H9 (cell line): ENCODE measurements at regions not wholly inside any gene's neighbourhood (a gene's known extent, or its start where the extent isn't known, plus 50 kb on each side); places are given as distances from the start of the nearest gene placed in this dataset.
A peak's percentile ranks its signal among the peaks of the same experiment; 100 is the strongest.

Experiments used
- DNase-seq: peaks from one replicate; pipeline ENCODE4 v3.0.0-alpha.2; 2017
- H2AFZ ChIP-seq: one replicate; pipeline ENCODE4 v1.6.1; 2013; ENCODE audit warnings: mild to moderate bottlenecking, low read length, control low read depth, moderate library complexity
- H2AK5ac ChIP-seq: 2 replicates; pipeline ENCODE4 v1.6.1; 2013; ENCODE audit warnings: low read length, control low read depth, mixed read lengths; ENCODE audit not compliant: insufficient read length
- H2BK120ac ChIP-seq: one replicate; pipeline ENCODE4 v1.6.1; 2013; ENCODE audit warnings: low read depth, mild to moderate bottlenecking, low read length, control low read depth, inconsistent platforms; ENCODE audit not compliant: poor library complexity, severe bottlenecking
- H2BK12ac ChIP-seq: 2 replicates; pipeline ENCODE4 v1.6.1; 2013; ENCODE audit warnings: low read length, control low read depth, mixed read lengths, low read depth; ENCODE audit not compliant: insufficient read length
- H2BK15ac ChIP-seq: 2 replicates; pipeline ENCODE4 v1.6.1; 2013; ENCODE audit warnings: low read depth, low read length, control low read depth
- H2BK20ac ChIP-seq: one replicate; pipeline ENCODE4 v1.6.1; 2013; ENCODE audit warnings: low read depth, mild to moderate bottlenecking, low read length, control low read depth, inconsistent platforms; ENCODE audit not compliant: poor library complexity, severe bottlenecking
- H2BK5ac ChIP-seq: 2 replicates; pipeline ENCODE4 v1.6.1; 2013; ENCODE audit warnings: low read length, control low read depth, mixed read lengths; ENCODE audit not compliant: insufficient read length
- H3K14ac ChIP-seq: 2 replicates; pipeline ENCODE4 v1.6.1; 2013; ENCODE audit warnings: low read length, control low read depth; ENCODE audit not compliant: insufficient read depth
- H3K18ac ChIP-seq: 2 replicates; pipeline ENCODE4 v1.6.1; 2013; ENCODE audit warnings: low read depth, mild to moderate bottlenecking, mixed read lengths, low read length, control low read depth; ENCODE audit not compliant: insufficient read length
- H3K23ac ChIP-seq: 2 replicates; pipeline ENCODE4 v1.6.1; 2013; ENCODE audit warnings: low read length, control low read depth, mixed read lengths, low read depth; ENCODE audit not compliant: insufficient read length
- H3K23me2 ChIP-seq: 2 replicates; pipeline ENCODE4 v1.6.1; 2013; ENCODE audit warnings: low read depth, mild to moderate bottlenecking, mixed read lengths, low read length, control low read depth; ENCODE audit not compliant: insufficient read length, poor library complexity, severe bottlenecking
- H3K27ac ChIP-seq: 2 replicates; pipeline ENCODE4 v1.5.1; 2013; ENCODE audit warnings: low read length, control low read depth, mixed read lengths, low read depth; ENCODE audit not compliant: insufficient read length
- H3K27me3 ChIP-seq: 2 replicates; pipeline ENCODE4 v1.6.1; 2013; ENCODE audit warnings: low read length, control low read depth, inconsistent platforms; ENCODE audit not compliant: insufficient read depth
- H3K4ac ChIP-seq: 2 replicates; pipeline ENCODE4 v1.6.1; 2013; ENCODE audit warnings: low read depth, mild to moderate bottlenecking, control low read depth, inconsistent platforms, low read length, moderate library complexity
- H3K4me1 ChIP-seq: 2 replicates; pipeline ENCODE4 v1.6.1; 2013; ENCODE audit warnings: low read length, control low read depth, inconsistent platforms; ENCODE audit not compliant: insufficient read depth
- H3K4me2 ChIP-seq: 2 replicates; pipeline ENCODE4 v1.6.1; 2013; ENCODE audit warnings: low read length, control low read depth, mixed read lengths; ENCODE audit not compliant: insufficient read length, insufficient read depth
- H3K56ac ChIP-seq: 2 replicates; pipeline ENCODE4 v1.6.1; 2013; ENCODE audit warnings: low read depth, mild to moderate bottlenecking, mixed read lengths, low read length, control low read depth; ENCODE audit not compliant: insufficient read length
- H3K79me1 ChIP-seq: 2 replicates; pipeline ENCODE4 v1.6.1; 2013; ENCODE audit warnings: low read depth, mild to moderate bottlenecking, moderate library complexity, low read length, control low read depth, inconsistent platforms; ENCODE audit not compliant: insufficient read depth, poor library complexity, severe bottlenecking
- H3K79me2 ChIP-seq: 2 replicates; pipeline ENCODE4 v1.6.1; 2013; ENCODE audit warnings: low read length, control low read depth, inconsistent platforms; ENCODE audit not compliant: insufficient read depth
- H3K9ac ChIP-seq: 2 replicates; pipeline ENCODE4 v1.6.1; 2013; ENCODE audit warnings: low read length, control low read depth, mixed read lengths; ENCODE audit not compliant: insufficient read length; ENCODE audit errors: extremely low read depth
- H3K9me3 ChIP-seq: one replicate; pipeline ENCODE4 v1.6.1; 2013; ENCODE audit warnings: low read depth, low read length, inconsistent platforms; ENCODE audit not compliant: control insufficient read depth
- H3T11ph ChIP-seq: one replicate; pipeline ENCODE4 v1.6.1; 2013; ENCODE audit warnings: mild to moderate bottlenecking, low read length, control low read depth, inconsistent platforms
- H4K20me1 ChIP-seq: one replicate; pipeline ENCODE4 v1.6.1; 2013; ENCODE audit not compliant: control insufficient read depth, insufficient read length, insufficient read depth
- H4K5ac ChIP-seq: 2 replicates; pipeline ENCODE4 v1.6.1; 2013; ENCODE audit warnings: low read depth, mild to moderate bottlenecking, mixed read lengths, low read length, control low read depth; ENCODE audit not compliant: insufficient read length
- H4K8ac ChIP-seq: replicated peaks from 2 replicates; pipeline ENCODE4 v1.6.1; 2013; ENCODE audit warnings: low read length, control low read depth, mixed read lengths, low read depth; ENCODE audit not compliant: insufficient read length
- H4K91ac ChIP-seq: 2 replicates; pipeline ENCODE4 v1.6.1; 2013; ENCODE audit warnings: low read depth, mild to moderate bottlenecking, moderate library complexity, mixed read lengths, low read length, control low read depth; ENCODE audit not compliant: insufficient read length
- H3K27ac Mint-ChIP-seq, 3 experiments: 2 replicates in 2 of 3; 3 replicates in 1 of 3; pipeline ENCODE4 v1.8.0; 2020 to 2021; ENCODE audit warnings: mixed read lengths in 3 of 3, mild to moderate bottlenecking in 1 of 3, moderate library complexity in 1 of 3
- H3K27me3 Mint-ChIP-seq: 2 replicates; pipeline ENCODE4 v1.8.0; 2021; ENCODE audit warnings: low read depth, mild to moderate bottlenecking, moderate library complexity, mixed read lengths
- H3K36me3 Mint-ChIP-seq, 3 experiments: 2 replicates in 2 of 3; 3 replicates in 1 of 3; pipeline ENCODE4 v1.8.0; 2020 to 2021; ENCODE audit warnings: low read depth in 3 of 3, mixed read lengths in 3 of 3; ENCODE audit not compliant: insufficient read depth in 1 of 3
- H3K4me1 Mint-ChIP-seq, 2 experiments: 2 replicates each; pipeline ENCODE4 v1.8.0; 2020; ENCODE audit warnings: mixed read lengths in 2 of 2
- H3K4me3 Mint-ChIP-seq, 2 experiments: 2 replicates in 1 of 2; 3 replicates in 1 of 2; pipeline ENCODE4 v1.8.0; 2020 to 2021; ENCODE audit warnings: mild to moderate bottlenecking in 2 of 2, mixed read lengths in 2 of 2, moderate library complexity in 1 of 2
- H3K9me3 Mint-ChIP-seq, 2 experiments: 2 replicates in 1 of 2; 3 replicates in 1 of 2; pipeline ENCODE4 v1.8.0; 2020; ENCODE audit warnings: mild to moderate bottlenecking in 2 of 2, mixed read lengths in 2 of 2, moderate library complexity in 1 of 2
- WGBS: extraction: QIAGEN DNeasy Blood & Tissue Kit; methylation state at CpG from one replicate; pipeline ENCODE4 v1.1.7; 2013; ENCODE audit warnings: missing lambda C conversion rate, low lambda C conversion rate, mixed read lengths; ENCODE audit not compliant: insufficient read length; ENCODE audit errors: extremely low coverage; 5-methylcytosine and 5-hydroxymethylcytosine counted together
- TF ChIP-seq, protein P1 (sequence below): fragments of 200-600 bp; sonication (generic); conservative IDR thresholded peaks from 3 replicates; pipeline ENCODE4 v1.8.0; 2021; ENCODE audit warnings: antibody characterized with exemption, mild to moderate bottlenecking

DNA sequence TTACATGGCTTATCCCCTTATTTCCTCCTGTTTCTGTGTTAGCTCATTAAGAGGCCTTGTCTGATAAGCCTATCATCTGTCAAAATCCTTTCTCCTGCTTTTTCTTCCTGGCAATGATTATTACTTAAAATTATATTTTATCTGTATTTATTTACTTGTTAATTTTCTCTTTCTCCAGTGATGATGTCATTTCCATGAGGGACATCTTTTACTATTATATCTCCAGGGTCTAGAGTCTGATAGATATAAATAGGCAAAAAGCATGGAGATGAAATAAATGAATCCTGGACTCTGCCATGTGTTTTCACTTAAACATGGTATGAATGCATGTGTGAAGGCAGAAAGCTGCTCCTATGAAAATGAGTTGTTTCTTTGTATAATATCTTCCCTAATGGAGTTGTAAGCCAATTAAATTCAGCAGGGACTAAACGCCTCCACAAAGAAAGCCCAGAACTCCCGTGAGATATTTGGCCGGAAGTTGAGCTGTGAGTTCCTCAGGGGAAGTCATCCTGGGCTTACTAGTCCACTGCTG lies 375.2 kb downstream of the TUSC7 start:
- Histone ChIP-seq H2AFZ (no peak overlapping the region), H3K79me1 (no peaks in the 10 kb centered on the region), H3K4me2 (no peak overlapping the region), H2BK120ac (no peak overlapping the region), H2BK5ac (no peak overlapping the region), H3K4ac (no peak overlapping the region), H3K23ac (no peak overlapping the region), H3K9me3 (no peaks in the 10 kb centered on the region), H2BK20ac (no peak overlapping the region), H4K5ac (no peak overlapping the region), H4K20me1 (no peaks in the 10 kb centered on the region), H3K27me3 (no peaks in the 10 kb centered on the region), H3K14ac (no peak overlapping the region), H3K4me1 (peaks cover 5% of the 10 kb centered on the region), H3K18ac (no peak overlapping the region), H4K8ac (no peak overlapping the region), H3T11ph (no peak overlapping the region), H3K27ac (no peak overlapping the region), H2BK15ac (no peak overlapping the region), H3K56ac (no peak overlapping the region), H3K79me2 (no peaks in the 10 kb centered on the region), H3K23me2 (no peaks in the 10 kb centered on the region), H3K9ac (no peak overlapping the region), H2AK5ac (no peak overlapping the region), H2BK12ac (no peak overlapping the region), H4K91ac (no peak overlapping the region)
- Mint-ChIP-seq H3K36me3 (peaks cover 0 to 9% (median 7%) of the 10 kb centered on the region in 3 experiments; a peak in 4 of 7 replicates), H3K27ac (peak overlapping the region in 1 of 3 experiments; percentile 41; a peak in 1 of 7 replicates), H3K4me1 (peaks cover 19% of the 10 kb centered on the region in 2 experiments), H3K27me3 (no peaks in the 10 kb centered on the region), H3K4me3 (no peak overlapping the region), H3K9me3 (peaks cover 6 to 11% of the 10 kb centered on the region in 2 experiments; a peak in 4 of 5 replicates)
- WGBS, result no CpG with 5 or more reads among the region's 3 CpGs
- DNase-seq, result no peak
- TF ChIP-seq, protein P1, sequence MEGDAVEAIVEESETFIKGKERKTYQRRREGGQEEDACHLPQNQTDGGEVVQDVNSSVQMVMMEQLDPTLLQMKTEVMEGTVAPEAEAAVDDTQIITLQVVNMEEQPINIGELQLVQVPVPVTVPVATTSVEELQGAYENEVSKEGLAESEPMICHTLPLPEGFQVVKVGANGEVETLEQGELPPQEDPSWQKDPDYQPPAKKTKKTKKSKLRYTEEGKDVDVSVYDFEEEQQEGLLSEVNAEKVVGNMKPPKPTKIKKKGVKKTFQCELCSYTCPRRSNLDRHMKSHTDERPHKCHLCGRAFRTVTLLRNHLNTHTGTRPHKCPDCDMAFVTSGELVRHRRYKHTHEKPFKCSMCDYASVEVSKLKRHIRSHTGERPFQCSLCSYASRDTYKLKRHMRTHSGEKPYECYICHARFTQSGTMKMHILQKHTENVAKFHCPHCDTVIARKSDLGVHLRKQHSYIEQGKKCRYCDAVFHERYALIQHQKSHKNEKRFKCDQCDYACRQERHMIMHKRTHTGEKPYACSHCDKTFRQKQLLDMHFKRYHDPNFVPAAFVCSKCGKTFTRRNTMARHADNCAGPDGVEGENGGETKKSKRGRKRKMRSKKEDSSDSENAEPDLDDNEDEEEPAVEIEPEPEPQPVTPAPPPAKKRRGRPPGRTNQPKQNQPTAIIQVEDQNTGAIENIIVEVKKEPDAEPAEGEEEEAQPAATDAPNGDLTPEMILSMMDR, result no peak
